ENCODE measurements at regions not wholly inside any gene's neighbourhood (a gene's known extent, or its start where the extent isn't known, plus 50 kb on each side); places are given as distances from the start of the nearest gene placed in this dataset.

GRCh38 chr15:98476559-98476958 is 171.8 kb upstream of the IGF1R start:
- no peak for TF ChIP-seq POLR2AphosphoS5 (IDR thresholded peaks at IDR 0.05; ENCODE audit: low read depth, low read length)
- no peak for TF ChIP-seq REST (IDR thresholded peaks at IDR 0.05; ENCODE audit: insufficient read depth in 1 of 2, low read depth in 2 of 2, low read length in 2 of 2)

All from PFSK-1 (cell line).